HG02981 (cell line): ENCODE measurements at regions not wholly inside any gene's neighbourhood (a gene's known extent, or its start where the extent isn't known, plus 50 kb on each side); places are given as distances from the start of the nearest gene placed in this dataset.

Source experiments
- ATAC-seq: cut with Tn5 transposase; IDR thresholded peaks from one replicate; pipeline ENCODE4 v1.9.1; 2021; ENCODE audit warnings: mild to moderate bottlenecking, moderate library complexity; ENCODE audit not compliant: unreplicated experiment

DNA sequence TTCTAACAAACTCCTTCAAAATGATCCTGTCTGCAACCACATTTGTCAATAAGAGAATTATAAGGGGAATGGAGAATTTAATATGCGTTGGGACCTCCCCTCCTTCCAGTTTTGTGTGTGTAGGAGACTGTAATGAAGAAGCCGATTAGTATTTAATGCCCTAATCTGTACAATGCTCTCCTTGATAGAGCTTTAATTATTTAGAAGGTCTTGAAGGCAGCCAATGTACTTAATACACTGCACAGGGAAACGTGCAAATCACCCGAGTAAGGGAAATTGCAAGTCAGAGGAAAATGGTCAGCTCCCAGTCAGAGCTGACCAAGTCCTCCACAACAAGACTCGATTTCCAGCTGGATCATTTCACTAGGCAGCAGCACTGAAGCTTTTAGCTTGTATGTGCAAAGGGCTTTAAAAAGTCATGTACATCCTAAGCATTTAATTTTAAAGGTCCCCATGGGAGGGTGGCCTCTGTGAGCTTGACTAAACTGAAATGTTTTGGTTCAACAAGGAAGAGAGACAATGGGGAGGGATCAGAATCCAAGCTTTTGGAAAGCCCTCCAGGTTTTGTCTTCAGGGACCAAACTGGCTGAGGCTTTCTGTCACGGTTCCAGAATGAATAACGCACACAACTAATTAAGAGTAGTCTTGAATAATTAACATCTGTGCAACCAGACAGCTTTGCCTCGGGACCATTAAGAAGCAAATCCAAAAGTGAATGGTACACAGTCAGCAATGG, 159.8 kb upstream of the MITF start:
- ATAC-seq = no peak

DNA sequence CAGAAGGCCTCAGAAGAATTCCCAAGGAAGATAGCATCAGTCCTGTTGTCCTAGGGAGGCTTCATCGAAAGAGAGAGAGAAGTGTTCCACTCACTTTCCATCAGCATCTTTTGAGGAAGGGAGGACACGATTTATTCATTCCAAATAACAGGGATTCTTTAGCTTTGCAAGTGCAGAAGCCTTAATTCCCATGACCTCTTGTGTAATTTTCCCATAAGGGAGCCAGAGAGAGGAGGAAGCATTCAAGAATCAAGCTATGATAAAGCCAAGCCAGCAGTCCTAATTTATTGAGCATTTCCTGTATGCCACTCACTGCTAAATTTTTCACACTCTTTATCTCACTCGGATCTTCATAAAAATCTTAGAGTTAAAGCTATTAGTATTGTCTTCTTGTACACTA, 169.7 kb upstream of the MITF start:
- no peak for ATAC-seq

DNA sequence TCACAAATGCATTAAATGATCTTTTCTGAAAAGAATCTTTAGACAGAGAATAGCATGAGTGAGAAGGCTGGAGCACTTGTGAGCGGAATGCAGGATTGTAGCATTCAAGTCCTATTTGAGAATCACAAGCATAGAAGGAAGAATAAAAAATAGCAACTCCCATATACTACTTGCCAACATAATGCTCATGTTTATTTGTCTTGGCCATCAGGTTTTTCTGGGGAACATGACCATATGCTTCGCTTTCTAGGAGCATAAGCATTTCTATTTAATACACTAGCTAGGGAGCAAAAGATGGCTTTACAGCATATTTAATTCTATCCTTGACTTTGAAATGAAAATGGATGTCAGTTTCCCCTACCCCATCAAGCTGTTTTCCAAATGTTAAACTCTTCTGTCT, 170.3 kb upstream of the MITF start:
- no peak for ATAC-seq

DNA sequence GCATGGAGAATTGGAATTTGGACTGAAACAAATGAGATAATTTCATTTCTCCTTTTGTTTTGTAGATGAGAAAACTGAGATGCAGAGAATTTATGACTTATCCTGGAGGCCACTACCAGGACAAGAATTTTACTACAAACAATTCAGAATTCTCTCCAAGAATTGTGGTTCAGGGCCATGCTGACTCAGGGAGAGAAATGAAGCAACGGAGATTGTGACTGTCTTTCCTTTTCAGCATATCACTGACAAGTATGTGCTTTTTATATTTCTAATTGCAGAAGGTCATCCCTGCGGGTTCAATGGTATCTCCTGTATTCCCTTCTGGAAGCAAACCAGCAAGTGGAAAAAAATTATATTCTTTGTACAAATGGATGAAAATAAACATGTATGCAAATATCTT, 170.8 kb upstream of the MITF start:
- ATAC-seq = no peak

DNA sequence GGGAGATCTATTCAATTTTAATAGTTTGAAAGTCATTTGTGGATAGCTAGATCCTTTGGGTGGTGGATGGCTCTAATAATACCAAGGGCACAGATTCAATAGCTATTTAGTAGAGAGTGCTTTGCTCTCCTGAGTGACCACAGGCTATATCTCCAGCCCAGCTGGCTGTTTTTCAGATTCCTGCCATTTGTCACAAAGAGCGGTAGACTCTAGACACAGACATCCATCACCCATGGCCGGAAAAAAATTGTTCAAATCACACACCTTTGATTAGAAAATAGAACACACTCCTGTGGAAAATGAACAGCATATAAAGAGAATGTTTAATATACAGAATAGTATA, 171.6 kb upstream of the MITF start:
- ATAC-seq = no peak

DNA sequence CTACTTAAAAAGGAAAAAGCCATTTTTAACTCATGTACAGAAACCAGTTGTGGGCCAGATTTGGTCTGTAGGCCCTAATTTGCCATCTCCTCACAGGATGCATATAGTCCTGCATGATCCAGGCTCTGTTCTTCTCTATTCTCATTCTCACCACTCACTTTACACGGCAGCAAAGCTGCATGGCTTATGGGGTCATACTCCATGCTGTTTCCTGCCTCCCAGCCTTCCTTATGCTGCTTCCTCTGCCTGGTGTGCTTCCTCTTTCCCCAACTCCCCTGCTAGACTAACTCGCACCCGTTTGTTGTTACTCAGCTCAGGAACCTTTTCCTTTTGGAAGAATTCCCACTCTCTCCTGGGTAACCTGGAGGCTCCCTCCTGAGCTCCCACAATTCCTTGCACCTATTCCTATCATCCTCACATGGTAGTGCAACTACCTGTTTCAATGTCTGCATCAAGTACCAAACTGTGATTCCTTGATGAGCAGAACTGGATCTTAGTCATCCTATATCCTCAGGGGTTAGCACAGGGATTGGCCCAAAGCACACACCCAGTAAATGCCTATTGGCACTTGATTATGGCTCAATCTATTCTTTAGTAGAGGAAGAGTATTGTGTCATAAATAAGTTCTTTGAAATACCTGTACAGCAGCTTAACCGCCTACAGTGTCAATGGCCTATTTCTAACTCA, 172.1 kb upstream of the MITF start:
- no peak for ATAC-seq

DNA sequence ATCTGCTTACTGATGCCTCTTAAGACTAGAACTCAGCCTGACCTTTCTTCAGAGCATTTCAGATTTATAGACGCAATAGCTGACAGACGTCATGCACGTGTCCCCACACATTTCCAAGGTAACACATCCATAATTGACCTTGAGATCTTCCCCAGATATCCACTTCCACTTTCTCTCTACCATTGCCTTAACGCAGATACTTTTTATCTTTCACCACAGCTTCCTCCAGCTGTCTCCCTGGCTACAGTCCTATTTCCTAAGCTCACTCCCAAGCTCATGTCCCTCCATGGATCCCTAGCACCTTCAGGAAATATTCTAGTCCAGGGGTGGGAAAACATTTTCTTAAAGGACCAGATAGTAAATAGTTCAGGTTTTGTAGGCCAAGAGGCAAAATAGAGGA, 173.0 kb upstream of the MITF start:
- ATAC-seq = no peak

DNA sequence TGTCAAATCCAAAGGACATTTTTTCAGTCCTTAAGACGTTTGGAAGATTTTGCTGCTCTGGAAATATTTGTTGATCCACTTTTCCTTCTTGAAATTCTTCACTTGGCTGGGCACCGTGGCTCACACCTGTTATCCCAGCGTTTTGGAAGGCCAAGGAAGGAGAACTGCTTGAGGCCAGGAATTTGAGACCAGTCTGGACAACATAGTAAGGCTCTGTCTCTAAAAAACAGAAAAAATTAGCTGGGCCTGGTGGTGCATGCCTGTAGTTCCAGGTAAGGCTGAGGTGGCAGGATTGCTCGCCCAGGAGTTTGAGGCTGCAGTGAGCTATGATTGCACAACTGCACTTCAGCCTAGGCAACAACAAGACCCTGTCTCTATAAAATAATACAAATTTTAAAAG, 173.9 kb upstream of the MITF start:
- no peak for ATAC-seq

DNA sequence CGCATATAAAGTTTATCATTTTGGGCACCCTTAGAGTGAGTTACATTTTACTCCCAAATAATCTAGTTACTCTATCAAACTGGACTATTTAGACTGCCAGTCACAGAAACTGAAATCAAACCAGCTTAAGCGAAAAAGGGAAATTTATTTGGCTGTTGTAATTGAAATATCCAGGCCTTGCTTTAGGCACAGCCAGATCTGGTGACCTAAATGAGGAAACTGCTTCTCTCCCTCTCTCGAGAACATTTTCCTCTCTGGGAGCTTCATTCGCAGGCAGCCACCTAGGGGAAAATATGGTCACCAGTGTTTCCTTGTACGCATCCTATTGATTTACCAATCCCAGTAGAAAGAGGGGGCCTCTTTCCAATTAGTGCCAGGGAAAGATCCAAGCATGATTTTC, 175.3 kb upstream of the MITF start:
- ATAC-seq = no peak

DNA sequence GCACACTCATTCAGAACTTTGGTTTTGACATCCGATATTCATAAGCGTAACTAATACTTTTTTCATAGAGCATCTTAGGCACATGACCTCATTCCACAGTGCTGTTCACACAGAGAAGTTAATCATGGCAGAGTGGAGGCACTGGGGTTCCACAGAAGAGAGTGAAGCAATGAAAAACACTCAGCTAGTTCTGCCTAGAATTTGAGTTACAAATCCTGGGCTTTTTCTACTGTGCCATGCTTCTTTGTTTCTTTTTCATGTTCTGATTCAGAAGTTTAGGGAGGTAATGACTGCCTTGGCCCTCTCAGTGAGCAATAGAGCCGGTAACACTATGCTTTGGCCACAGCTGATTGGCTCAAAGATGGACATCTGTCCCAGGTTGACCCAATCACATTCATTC, 176.1 kb upstream of the MITF start:
- ATAC-seq = no peak

DNA sequence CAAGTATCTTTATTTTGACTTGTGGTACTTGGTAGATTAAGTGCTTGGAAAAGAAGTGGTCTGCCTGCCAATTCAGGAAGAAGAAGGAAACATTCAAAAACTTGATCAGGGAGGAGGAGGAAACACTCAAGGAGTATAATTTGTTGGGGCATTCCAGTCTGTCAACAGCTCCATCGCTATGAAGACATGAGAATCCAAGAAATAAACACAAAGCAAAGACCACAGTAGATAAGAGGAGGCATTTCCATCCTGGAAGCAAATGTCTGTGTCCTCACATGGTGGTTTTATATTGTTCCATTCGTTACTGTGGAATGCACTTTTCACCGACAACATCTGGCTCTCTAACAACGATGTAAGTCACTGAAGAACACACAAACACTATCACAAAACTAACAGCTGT, 176.1 kb upstream of the FRMD4B start:
- no peak for ATAC-seq

DNA sequence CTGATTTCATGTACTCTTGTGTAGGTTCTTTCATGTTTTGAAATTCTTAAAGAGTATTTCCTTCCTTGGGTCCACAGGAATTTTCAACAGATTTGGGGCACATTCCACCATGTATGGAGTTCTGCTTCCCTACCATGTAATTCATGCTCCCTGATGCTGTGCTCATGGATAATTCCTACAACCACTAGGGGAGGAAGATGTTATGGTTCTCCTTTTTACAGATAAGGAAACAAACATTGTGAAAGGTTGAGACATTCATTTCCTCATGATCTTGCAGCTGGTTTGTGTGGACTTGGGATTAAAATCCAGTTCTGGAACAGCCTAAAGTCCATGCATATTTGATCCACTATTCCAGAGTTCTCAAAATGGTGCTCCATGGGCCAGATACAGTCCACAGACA, 174.9 kb upstream of the FRMD4B start:
- no peak for ATAC-seq

DNA sequence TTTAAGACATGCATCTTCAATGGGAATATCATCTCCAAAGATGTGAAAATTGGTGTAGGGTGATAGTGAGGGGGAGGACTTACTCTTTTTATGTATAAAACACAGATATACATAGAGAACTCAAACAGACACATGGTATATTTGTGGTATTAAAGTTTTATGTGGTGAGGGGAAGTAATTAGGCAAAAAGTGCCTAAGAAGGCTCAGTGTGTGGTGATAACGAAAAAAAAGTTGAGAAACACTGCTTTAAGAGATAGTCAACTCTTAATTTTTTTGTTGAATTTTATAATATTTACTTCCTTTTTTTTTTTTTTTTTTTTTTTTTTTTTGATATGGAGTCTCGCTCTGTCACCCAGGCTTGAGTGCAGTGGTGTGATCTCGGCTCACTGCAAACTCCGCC, 174.2 kb upstream of the FRMD4B start:
- ATAC-seq = no peak

DNA sequence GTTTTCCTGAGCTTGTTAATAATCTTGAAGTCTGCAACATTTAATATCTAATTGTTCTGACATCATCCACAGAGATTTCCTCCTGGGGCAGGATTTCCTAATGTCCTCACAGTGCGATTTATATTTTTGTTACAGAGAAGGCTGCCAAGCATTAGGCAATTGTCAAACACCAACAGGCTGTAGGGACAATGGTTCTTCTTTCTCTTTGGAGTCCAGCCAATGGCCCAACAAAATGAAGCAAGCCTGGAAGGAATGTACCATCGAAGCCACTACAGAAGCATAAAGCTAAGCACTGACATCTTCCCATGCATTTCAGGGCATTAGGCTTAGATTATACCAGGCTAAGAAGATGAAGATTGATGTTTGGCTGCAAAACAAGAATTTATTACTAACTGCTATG, 173.0 kb upstream of the FRMD4B start:
- ATAC-seq = no peak

DNA sequence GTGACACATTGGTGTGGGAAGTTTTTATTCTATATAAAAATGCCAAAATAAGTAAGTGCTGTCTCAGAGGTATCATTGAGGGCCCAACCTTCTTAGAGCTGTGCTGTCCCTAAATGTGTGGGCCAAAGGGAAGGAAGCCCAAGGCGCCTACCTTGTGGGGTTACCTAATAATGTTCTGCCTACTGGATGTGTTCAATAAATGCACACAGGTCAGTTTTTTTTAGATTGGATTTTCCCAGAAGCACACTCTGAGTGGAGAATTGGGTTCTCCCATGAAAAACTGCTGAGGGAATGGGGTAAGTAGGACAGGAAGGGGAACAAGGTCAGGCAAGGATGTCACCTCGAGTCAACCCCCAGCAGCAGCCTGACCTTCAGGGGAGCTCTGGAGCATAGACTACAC, 168.7 kb upstream of the FRMD4B start:
- ATAC-seq = no peak

DNA sequence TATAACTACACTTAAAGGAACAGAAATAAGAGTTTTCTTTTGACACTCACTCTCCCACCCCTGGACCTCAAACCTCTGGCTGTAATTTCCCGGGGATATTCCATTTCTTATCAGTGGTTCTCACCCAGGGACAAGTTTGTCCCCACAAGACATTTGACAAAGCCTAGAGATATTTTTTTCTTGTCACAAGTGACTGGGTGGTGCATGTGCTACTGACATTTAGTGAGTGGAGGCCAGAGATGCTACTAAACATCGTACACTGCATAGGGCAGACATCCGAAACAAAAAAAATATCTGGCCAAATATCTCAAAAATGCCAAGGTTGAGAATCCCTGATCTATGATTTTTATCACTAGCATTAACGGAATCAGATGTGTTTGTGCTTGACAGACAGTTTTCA, 168.0 kb upstream of the FRMD4B start:
- no peak for ATAC-seq

DNA sequence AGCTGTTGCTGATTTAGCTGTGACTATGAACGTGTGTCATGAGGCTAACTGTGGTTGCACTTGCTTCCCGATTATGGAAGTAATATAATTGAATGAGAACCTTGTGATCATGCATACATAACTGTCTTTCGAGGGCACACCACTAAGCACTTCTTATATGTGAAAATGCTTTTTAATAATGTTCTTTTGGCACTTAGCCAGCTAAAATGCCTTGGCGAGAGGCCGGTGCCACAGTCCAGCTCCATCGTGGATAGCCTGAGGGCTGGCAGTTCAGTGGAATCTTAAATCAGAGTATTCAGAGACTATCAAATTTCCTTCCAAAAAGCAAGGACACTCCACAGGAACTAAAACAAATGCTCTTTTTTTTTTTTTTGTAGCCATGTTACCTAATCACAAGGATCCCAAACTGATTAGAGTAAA, 161.6 kb upstream of the FRMD4B start:
- no peak for ATAC-seq

DNA sequence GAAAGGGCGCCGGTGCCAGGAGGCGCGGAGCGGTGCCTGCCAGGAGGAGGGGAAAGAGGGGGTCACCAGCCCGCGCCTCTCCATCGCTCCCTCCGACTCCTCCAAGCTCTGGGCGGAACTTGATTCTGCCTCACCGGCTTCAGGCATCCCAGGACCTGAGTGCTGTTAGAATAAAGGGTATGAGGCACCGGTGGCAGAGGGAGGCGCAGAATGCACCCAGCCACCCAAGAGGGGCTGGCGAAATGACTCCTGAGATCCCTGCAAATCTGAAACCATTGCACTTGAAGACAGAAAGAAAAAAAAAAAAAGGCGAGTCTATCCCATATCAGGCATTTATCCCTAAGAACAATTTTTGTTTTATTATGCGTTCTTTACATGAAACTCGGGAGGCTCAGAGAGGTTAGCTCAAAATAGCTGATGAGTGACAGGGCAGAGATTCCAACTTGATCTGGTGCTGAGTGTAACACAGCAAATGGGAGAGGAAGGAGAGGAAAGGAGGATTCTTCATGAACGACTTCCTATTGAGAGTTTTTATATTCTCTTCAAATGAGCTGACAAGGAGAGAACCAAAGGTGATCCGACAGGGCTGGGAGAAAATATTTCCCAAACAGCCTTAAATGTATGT, 157.0 kb upstream of the FRMD4B start:
- no peak for ATAC-seq

DNA sequence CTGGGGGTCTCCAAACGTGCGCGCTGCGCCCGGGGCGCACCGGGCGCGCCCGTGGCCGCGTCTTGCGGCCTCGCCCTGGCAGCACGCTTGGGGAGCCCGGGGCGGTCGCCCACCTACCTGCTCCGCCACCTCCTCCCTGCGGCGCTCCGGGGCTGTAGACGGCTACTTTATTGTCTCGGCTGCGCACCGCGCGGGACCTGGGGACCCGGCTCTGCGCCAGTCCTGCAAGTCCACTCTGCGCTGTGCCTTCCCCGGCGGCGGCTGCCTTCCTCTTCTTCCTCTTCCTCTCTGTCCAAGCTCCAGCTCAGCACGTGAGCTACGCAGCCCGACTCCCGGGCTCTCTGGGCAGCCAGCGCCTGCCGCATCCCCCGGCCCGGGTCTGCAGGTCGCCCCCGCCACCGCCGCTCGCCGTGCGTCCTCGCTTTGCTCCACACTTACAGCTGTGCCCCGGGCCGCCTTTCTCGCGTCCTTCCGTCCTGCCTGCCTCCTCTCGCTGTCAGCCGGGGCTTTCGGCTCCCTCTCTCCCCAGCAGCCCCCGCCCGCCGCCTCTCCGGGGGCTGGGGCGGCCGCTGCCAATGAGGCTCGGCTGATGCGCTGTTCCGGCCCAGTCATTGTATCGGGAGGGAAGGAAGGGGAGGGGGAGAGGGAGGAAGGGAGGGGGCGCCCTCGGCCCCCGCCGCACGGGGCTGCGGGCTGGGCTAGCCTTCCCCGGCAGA, 156.4 kb upstream of the FRMD4B start:
- ATAC-seq = no peak

DNA sequence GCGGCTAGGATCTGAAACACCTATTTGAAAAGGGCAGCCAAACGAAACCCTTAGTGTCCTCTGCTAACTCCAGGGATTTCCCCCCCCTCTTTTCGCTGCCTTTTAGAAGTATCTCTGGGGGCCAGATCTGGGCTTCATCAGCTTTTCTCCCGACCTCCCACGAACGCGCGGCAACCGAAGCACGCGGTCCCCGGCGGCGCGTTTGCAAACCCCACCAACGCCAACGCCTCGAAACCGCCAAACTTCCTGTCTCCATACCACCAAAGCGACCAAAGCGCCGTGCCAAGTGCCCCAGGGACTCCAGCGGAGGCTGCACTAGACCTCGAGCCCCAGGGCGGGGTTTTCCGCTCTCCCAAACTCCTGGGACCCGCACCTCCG, 155.8 kb upstream of the FRMD4B start:
- ATAC-seq = no peak

DNA sequence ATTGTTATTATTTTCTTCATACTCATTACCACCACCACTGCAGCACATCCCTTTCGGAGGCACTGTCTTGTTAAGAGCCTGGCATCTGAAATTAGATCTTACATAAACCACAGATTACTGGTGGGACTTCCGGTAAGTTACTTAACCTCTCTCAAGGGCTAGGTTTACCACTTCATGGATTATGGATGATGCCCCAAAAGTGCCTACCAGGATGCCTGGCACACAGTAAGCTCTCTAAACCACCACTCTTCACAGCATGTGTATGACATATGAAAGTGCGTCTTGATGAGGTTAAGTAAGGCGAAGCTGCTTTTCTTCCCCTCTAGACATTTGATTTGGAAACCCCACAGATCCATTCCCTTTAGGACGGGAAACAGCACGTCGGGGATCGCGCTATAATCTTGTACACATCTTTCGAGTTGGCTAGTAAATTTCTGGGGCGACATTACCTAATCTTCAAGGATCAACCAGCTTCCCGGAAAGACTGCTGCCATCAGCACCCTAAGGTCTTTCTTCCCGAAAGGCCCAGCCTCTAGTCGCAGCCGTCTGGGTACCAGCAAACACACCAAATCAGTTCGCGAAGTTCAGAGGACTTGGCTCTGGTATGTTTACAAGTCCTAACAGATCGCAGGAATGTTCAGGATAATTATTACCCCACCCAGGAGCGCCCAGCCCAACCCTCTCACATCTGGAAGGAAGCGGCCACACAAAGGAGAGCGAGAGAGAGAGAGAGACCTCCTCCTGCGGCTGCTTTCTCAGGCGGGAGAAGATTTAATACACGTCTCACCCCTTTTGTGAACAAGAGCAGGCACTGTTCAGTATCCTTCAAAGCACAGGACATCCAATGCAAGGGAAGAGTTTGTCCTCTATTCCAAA, 155.1 kb upstream of the FRMD4B start:
- ATAC-seq = no peak
